ENCODE measurements at regions not wholly inside any gene's neighbourhood (a gene's known extent, or its start where the extent isn't known, plus 50 kb on each side); places are given as distances from the start of the nearest gene placed in this dataset.

GRCh38 chr11:43583548-43583947 is 97.0 kb upstream of the HSD17B12 start:
- Histone ChIP-seq H3K27ac (no peak overlapping the region), H3K36me3 (no peaks in the 10 kb centered on the region), H3K27me3 (peaks cover 25% of the 10 kb centered on the region), H3K9me3 (no peaks in the 10 kb centered on the region), H3K4me1 (peaks cover 32% of the 10 kb centered on the region), H3K4me3 (no peak overlapping the region)
- intact Hi-C loops (cut with DNase I) = no loop called here
- no peak for DNase-seq (ENCODE audit: extremely low spot score in 2 of 2)
- TF ChIP-seq POLR2A (IDR thresholded peaks at IDR 0.05) (no peak), CTCF (IDR thresholded peaks at IDR 0.05) (no peak), POLR2AphosphoS5 (IDR thresholded peaks at IDR 0.05; ENCODE audit: insufficient read depth in 1 of 2, low read depth in 1 of 2) (no peak)

GRCh38 chr11:43585877-43586608 is 94.5 kb upstream of the HSD17B12 start:
- Histone ChIP-seq H3K36me3 (no peaks in the 10 kb centered on the region), H3K27ac (no peak overlapping the region), H3K4me3 (no peak overlapping the region), H3K4me1 (peaks cover 10% of the 10 kb centered on the region), H3K27me3 (peaks cover 5% of the 10 kb centered on the region), H3K9me3 (no peaks in the 10 kb centered on the region)
- intact Hi-C loops (cut with DNase I) = no loop called here
- no peak for TF ChIP-seq POLR2A (IDR thresholded peaks at IDR 0.05)
- TF ChIP-seq POLR2AphosphoS5 (IDR thresholded peaks at IDR 0.05; ENCODE audit: insufficient read depth in 1 of 2, low read depth in 1 of 2) = no peak
- TF ChIP-seq CTCF (IDR thresholded peaks at IDR 0.05) = no peak
- DNase-seq (ENCODE audit: extremely low spot score in 2 of 2) = no peak

GRCh38 chr11:43589601-43590250 is 90.8 kb upstream of the HSD17B12 start:
- H3K4me3 ChIP-seq = no peak overlapping the region
- no peaks in the 10 kb centered on the region for H3K27me3 ChIP-seq
- H3K27ac ChIP-seq = no peak overlapping the region
- H3K36me3 ChIP-seq = no peaks in the 10 kb centered on the region
- no peaks in the 10 kb centered on the region for H3K9me3 ChIP-seq
- intact Hi-C loops (cut with DNase I) = no loop called here
- TF ChIP-seq CTCF (IDR thresholded peaks at IDR 0.05) (no peak), POLR2AphosphoS5 (IDR thresholded peaks at IDR 0.05; ENCODE audit: insufficient read depth in 1 of 2, low read depth in 1 of 2) (no peak), POLR2A (IDR thresholded peaks at IDR 0.05) (no peak)
- DNase-seq (ENCODE audit: extremely low spot score in 2 of 2) = no peak
- no peaks in the 10 kb centered on the region for H3K4me1 ChIP-seq

GRCh38 chr11:43601511-43601910 is 79.0 kb upstream of the HSD17B12 start:
- intact Hi-C loops (cut with DNase I) = no loop called here
- H3K27me3 ChIP-seq = no peaks in the 10 kb centered on the region
- TF ChIP-seq POLR2A (IDR thresholded peaks at IDR 0.05) = no peak
- no peak overlapping the region for H3K4me3 ChIP-seq
- H3K9me3 ChIP-seq = no peaks in the 10 kb centered on the region
- no peaks in the 10 kb centered on the region for H3K36me3 ChIP-seq
- no peak overlapping the region for H3K27ac ChIP-seq
- no peak for DNase-seq (ENCODE audit: extremely low spot score in 2 of 2)
- H3K4me1 ChIP-seq = no peaks in the 10 kb centered on the region

- DNase-seq (ENCODE audit: extremely low spot score in 2 of 2) = no peak
- TF ChIP-seq CTCF (IDR thresholded peaks at IDR 0.05) (no peak), POLR2AphosphoS5 (IDR thresholded peaks at IDR 0.05; ENCODE audit: insufficient read depth in 1 of 2, low read depth in 1 of 2) (no peak), POLR2A (IDR thresholded peaks at IDR 0.05) (no peak)
- H3K27me3 ChIP-seq = no peaks in the 10 kb centered on the region
- no peaks in the 10 kb centered on the region for H3K4me1 ChIP-seq
- no peaks in the 10 kb centered on the region for H3K36me3 ChIP-seq
- no peaks in the 10 kb centered on the region for H3K9me3 ChIP-seq
- no peak overlapping the region for H3K27ac ChIP-seq
- H3K4me3 ChIP-seq = no peak overlapping the region
- intact Hi-C loops (cut with DNase I) = no loop called here
Measured at GRCh38 chr11:43602670-43603069, 77.9 kb upstream of the HSD17B12 start.

Measured in vagina (tissue), 2 donors.